ENCODE measurements at regions not wholly inside any gene's neighbourhood (a gene's known extent, or its start where the extent isn't known, plus 50 kb on each side); places are given as distances from the start of the nearest gene placed in this dataset.

DNA sequence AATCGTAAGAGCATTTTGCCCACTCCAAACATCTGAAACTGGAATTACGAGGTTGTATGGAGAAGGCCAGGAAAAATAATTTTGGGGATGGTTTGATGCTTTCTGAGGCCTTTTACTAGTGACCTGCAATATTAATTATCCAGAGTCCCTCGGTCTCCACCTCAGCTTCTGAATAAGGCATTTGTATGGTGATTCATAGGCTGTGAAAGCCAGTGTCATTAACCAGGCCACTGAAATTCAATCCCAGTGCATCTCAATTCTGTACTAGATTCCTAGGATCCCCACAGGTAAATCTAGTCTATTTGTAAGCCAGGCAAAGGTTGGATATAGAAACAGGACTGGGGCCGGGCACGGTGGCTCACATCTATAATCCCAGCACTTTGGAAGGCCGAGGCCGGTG lies 135.4 kb upstream of the RBPJ start:
- Mint-ChIP-seq H3K4me1 (no peaks in the 10 kb centered on the region), H3K9me3 (ENCODE audit: insufficient read depth) (no peaks in the 10 kb centered on the region), H3K27me3 (peaks cover 3% of the 10 kb centered on the region), H3K4me3 (no peak overlapping the region), H3K27ac (no peak overlapping the region)
- Histone ChIP-seq H2AFZ (ENCODE audit: insufficient read depth, low read depth, low read length, poor library complexity, severe bottlenecking) (no peak overlapping the region), H3K4me3 (ENCODE audit: control extremely low read depth in 1 of 5, extremely low read depth in 1 of 5, insufficient read depth in 1 of 5, low read depth in 2 of 5, low read length in 4 of 5) (no peak overlapping the region), H3K9ac (ENCODE audit: low read length) (no peak overlapping the region), H3K9me3 (ENCODE audit: control extremely low read depth in 1 of 3, control insufficient read depth in 2 of 3, insufficient read depth in 1 of 3, low read length in 2 of 3) (no peaks in the 10 kb centered on the region), H3K36me3 (replicated peaks in 1 of 2; ENCODE audit: control extremely low read depth in 1 of 2, control insufficient read depth in 1 of 2, extremely low read depth in 1 of 2, insufficient read depth in 2 of 2, low read length in 1 of 2) (no peaks in the 10 kb centered on the region), H3K79me2 (ENCODE audit: control insufficient read depth, insufficient read depth, low read length) (no peaks in the 10 kb centered on the region), H4K20me1 (ENCODE audit: control insufficient read depth, insufficient read depth, low read length, poor library complexity, severe bottlenecking) (no peaks in the 10 kb centered on the region), H3K27me3 (replicated peaks in 1 of 4; ENCODE audit: control extremely low read depth in 1 of 4, control insufficient read depth in 3 of 4, insufficient read depth in 4 of 4, low read length in 3 of 4) (no peaks in the 10 kb centered on the region), H3K4me1 (ENCODE audit: control insufficient read depth in 2 of 2, insufficient read depth in 2 of 2, low read length in 2 of 2) (no peaks in the 10 kb centered on the region), H3K4me2 (replicated peaks; ENCODE audit: low read depth, low read length, poor library complexity, severe bottlenecking) (no peak overlapping the region), H3K27ac (ENCODE audit: low read length in 2 of 2) (no peak overlapping the region)
- ChIA-PET CTCF (no interaction called here), POLR2A (no interaction called here)
- intact Hi-C loops (cut with micrococcal nuclease): no loop called here
- TF ChIP-seq EZH2 (IDR thresholded peaks at IDR 0.05; ENCODE audit: borderline replicate concordance, insufficient read depth, low read depth, low read length, poor library complexity, severe bottlenecking) (no peak), CTCF (IDR thresholded peaks at IDR 0.05) (no peak)
- WGBS (ENCODE audit: insufficient coverage): 97% methylated on average over 5 of the region's 7 CpGs
- DNase-seq: no peak
- ATAC-seq (ENCODE audit: low read depth): no peak

DNA sequence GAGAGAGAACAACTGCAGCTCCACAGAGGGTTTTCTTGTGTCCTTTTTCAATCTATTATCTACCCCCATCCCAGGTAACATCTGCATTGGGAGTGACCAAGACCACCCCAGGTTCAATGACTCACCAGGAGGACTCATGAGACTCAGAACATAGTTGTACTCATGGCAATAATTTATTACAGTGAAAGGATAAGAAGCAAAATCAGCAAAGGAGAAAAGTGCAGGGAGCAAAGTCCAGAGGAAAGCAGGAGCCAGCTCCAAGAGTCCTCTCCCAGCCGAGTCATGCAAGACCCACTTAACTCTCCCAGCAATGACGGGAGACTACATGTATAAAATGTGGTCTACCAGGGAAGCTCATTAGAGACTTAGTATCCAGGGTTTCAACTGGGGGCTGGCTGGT lies 129.5 kb upstream of the RBPJ start:
- Mint-ChIP-seq H3K27me3 (peaks cover 3% of the 10 kb centered on the region), H3K4me3 (no peak overlapping the region), H3K9me3 (ENCODE audit: insufficient read depth) (no peaks in the 10 kb centered on the region), H3K4me1 (peaks cover 2% of the 10 kb centered on the region), H3K27ac (no peak overlapping the region)
- H3K9me3 ChIP-seq (ENCODE audit: control extremely low read depth in 1 of 3, control insufficient read depth in 2 of 3, insufficient read depth in 1 of 3, low read length in 2 of 3): no peaks in the 10 kb centered on the region
- H3K4me1 ChIP-seq (ENCODE audit: control insufficient read depth in 2 of 2, insufficient read depth in 2 of 2, low read length in 2 of 2): no peaks in the 10 kb centered on the region
- WGBS (ENCODE audit: insufficient coverage): no CpG with 5 or more reads among the region's 2 CpGs
- H3K27ac ChIP-seq (ENCODE audit: low read length in 2 of 2): no peak overlapping the region
- H4K20me1 ChIP-seq (ENCODE audit: control insufficient read depth, insufficient read depth, low read length, poor library complexity, severe bottlenecking): no peaks in the 10 kb centered on the region
- H3K79me2 ChIP-seq (ENCODE audit: control insufficient read depth, insufficient read depth, low read length): no peaks in the 10 kb centered on the region
- no peak overlapping the region for H3K4me3 ChIP-seq (ENCODE audit: control extremely low read depth in 1 of 5, extremely low read depth in 1 of 5, insufficient read depth in 1 of 5, low read depth in 2 of 5, low read length in 4 of 5)
- no peaks in the 10 kb centered on the region for H3K36me3 ChIP-seq (replicated peaks in 1 of 2; ENCODE audit: control extremely low read depth in 1 of 2, control insufficient read depth in 1 of 2, extremely low read depth in 1 of 2, insufficient read depth in 2 of 2, low read length in 1 of 2)
- intact Hi-C loops (cut with micrococcal nuclease): no loop called here
- no peak for ATAC-seq (ENCODE audit: low read depth)
- no peak overlapping the region for H3K9ac ChIP-seq (ENCODE audit: low read length)
- DNase-seq: no peak
- TF ChIP-seq EZH2 (IDR thresholded peaks at IDR 0.05; ENCODE audit: borderline replicate concordance, insufficient read depth, low read depth, low read length, poor library complexity, severe bottlenecking): no peak
- no peak overlapping the region for H2AFZ ChIP-seq (ENCODE audit: insufficient read depth, low read depth, low read length, poor library complexity, severe bottlenecking)
- no peaks in the 10 kb centered on the region for H3K27me3 ChIP-seq (replicated peaks in 1 of 4; ENCODE audit: control extremely low read depth in 1 of 4, control insufficient read depth in 3 of 4, insufficient read depth in 4 of 4, low read length in 3 of 4)
- POLR2A ChIA-PET: no interaction called here
- CTCF ChIA-PET: interaction anchor here (0.7 kb wide), 1 partner anchor 219 kb away, joined by 3 read pairs; no protein-coding TSS in a partner anchor
- no peak overlapping the region for H3K4me2 ChIP-seq (replicated peaks; ENCODE audit: low read depth, low read length, poor library complexity, severe bottlenecking)
